ENCODE measurements at regions not wholly inside any gene's neighbourhood (a gene's known extent, or its start where the extent isn't known, plus 50 kb on each side); places are given as distances from the start of the nearest gene placed in this dataset.

- H3K27ac ChIP-seq: no peak overlapping the region
- no peak for TF ChIP-seq CTCF (conservative IDR thresholded peaks at IDR 0.05)
Observed at GRCh38 chr7:13673290-13673689, 316.2 kb downstream of the ETV1 start.

- no peak overlapping the region for H3K27ac ChIP-seq
- TF ChIP-seq CTCF (conservative IDR thresholded peaks at IDR 0.05): no peak
Observed at GRCh38 chr7:13682626-13683025, 306.8 kb downstream of the ETV1 start.

- no peak for TF ChIP-seq CTCF (conservative IDR thresholded peaks at IDR 0.05)
- no peak overlapping the region for H3K27ac ChIP-seq
Observed at GRCh38 chr7:13687500-13687899, 302.0 kb downstream of the ETV1 start.

GRCh38 chr7:13692548-13692947 is 296.9 kb downstream of the ETV1 start:
- no peak for TF ChIP-seq CTCF (conservative IDR thresholded peaks at IDR 0.05)
- H3K27ac ChIP-seq: no peak overlapping the region

- no peak overlapping the region for H3K27ac ChIP-seq
- no peak for TF ChIP-seq CTCF (conservative IDR thresholded peaks at IDR 0.05)
Observed at GRCh38 chr7:13702251-13702650, 287.2 kb downstream of the ETV1 start.

GRCh38 chr7:13708670-13709069 is 280.8 kb downstream of the ETV1 start:
- TF ChIP-seq CTCF (conservative IDR thresholded peaks at IDR 0.05): no peak
- H3K27ac ChIP-seq: no peak overlapping the region

GRCh38 chr7:13713092-13713491 is 276.4 kb downstream of the ETV1 start:
- H3K27ac ChIP-seq: no peak overlapping the region
- TF ChIP-seq CTCF (conservative IDR thresholded peaks at IDR 0.05): no peak

GRCh38 chr7:13715534-13715933 is 273.9 kb downstream of the ETV1 start:
- H3K27ac ChIP-seq: no peak overlapping the region
- no peak for TF ChIP-seq CTCF (conservative IDR thresholded peaks at IDR 0.05)

Measured in VCaP (cell line).